ENCODE measurements at regions not wholly inside any gene's neighbourhood (a gene's known extent, or its start where the extent isn't known, plus 50 kb on each side); places are given as distances from the start of the nearest gene placed in this dataset.
A peak's percentile ranks its signal among the peaks of the same experiment; 100 is the strongest.

GRCh38 chrX:66544181-66544580 lies 94.7 kb downstream of the EDA2R start:
- DNase-seq (ENCODE audit: low read depth, low spot score), result no peak

GRCh38 chrX:66504481-66504880 lies 134.4 kb downstream of the EDA2R start:
- no peak for DNase-seq (ENCODE audit: low read depth, low spot score)

- DNase-seq (ENCODE audit: low read depth, low spot score), result no peak
Measured at GRCh38 chrX:66498672-66499296, 140.1 kb downstream of the EDA2R start.

GRCh38 chrX:66489339-66489738 lies 149.5 kb downstream of the EDA2R start:
- peak; percentile 18 for DNase-seq (ENCODE audit: low read depth, low spot score)

Measured in ELF-1 (cell line).